HCT116 (cell line): ENCODE measurements at regions not wholly inside any gene's neighbourhood (a gene's known extent, or its start where the extent isn't known, plus 50 kb on each side); places are given as distances from the start of the nearest gene placed in this dataset.

Experiments
- CEBPB ChIP-seq: IDR thresholded peaks from 2 replicates; pipeline ENCODE4 v1.6.1; 2012; ENCODE audit warnings: low read depth
- CTCF ChIP-seq, 3 experiments: fragments of 200-600 bp in 1 of 3; sonication (generic) in 1 of 3; IDR thresholded peaks in 2 of 3; conservative IDR thresholded peaks in 1 of 3; 2 replicates each; pipeline ENCODE4 v1.5.1; 2012 to 2017; ENCODE audit warnings: low read depth in 2 of 3, low read length in 2 of 3, antibody characterized with exemption in 1 of 3, borderline replicate concordance in 1 of 3, control low read depth in 1 of 3, mild to moderate bottlenecking in 1 of 3, mixed read lengths in 1 of 3, mixed run types in 1 of 3, moderate library complexity in 1 of 3; ENCODE audit not compliant: insufficient read depth in 1 of 3
- EGR1 ChIP-seq: IDR thresholded peaks from 2 replicates; pipeline ENCODE4 v1.6.1; 2012; ENCODE audit warnings: low read depth
- EZH2 ChIP-seq: fragments of 200-600 bp; sonication (generic); IDR thresholded peaks from 2 replicates; pipeline ENCODE4 v1.6.1; 2017; ENCODE audit warnings: antibody characterized with exemption, mixed run types
- EZH2phosphoT487 ChIP-seq: fragments of 200-600 bp; IDR thresholded peaks from 2 replicates; pipeline ENCODE4 v1.6.1; 2018; ENCODE audit warnings: antibody characterized with exemption, borderline replicate concordance
- POLR2A ChIP-seq: IDR thresholded peaks from 2 replicates; pipeline ENCODE4 v1.7.0; 2011; ENCODE audit warnings: borderline replicate concordance; ENCODE audit not compliant: insufficient read depth, insufficient read length; ENCODE audit errors: extremely low read depth
- POLR2AphosphoS5 ChIP-seq: IDR thresholded peaks from 2 replicates; pipeline ENCODE4 v1.6.1; 2011; ENCODE audit warnings: mild to moderate bottlenecking, low read depth, low read length, moderate library complexity
- RAD21 ChIP-seq: IDR thresholded peaks from 2 replicates; pipeline ENCODE4 v1.6.1; 2012; ENCODE audit warnings: low read depth, mild to moderate bottlenecking
- REST ChIP-seq: IDR thresholded peaks from 2 replicates; pipeline ENCODE4 v1.6.1; 2012; ENCODE audit warnings: low read depth
- SP1 ChIP-seq: IDR thresholded peaks from 2 replicates; pipeline ENCODE4 v1.6.1; 2012; ENCODE audit warnings: low read depth
- SRF ChIP-seq: IDR thresholded peaks from 2 replicates; pipeline ENCODE4 v1.6.1; 2012; ENCODE audit warnings: low read depth
- YY1 ChIP-seq: IDR thresholded peaks from 2 replicates; pipeline ENCODE4 v1.6.1; 2011; ENCODE audit warnings: low read length, low read depth, moderate library complexity, mild to moderate bottlenecking; ENCODE audit not compliant: insufficient replicate concordance; ENCODE audit errors: extremely low read depth

- TF ChIP-seq EZH2 (no peak), SRF (no peak), EZH2phosphoT487 (no peak), CEBPB (no peak), POLR2AphosphoS5 (no peak), SP1 (no peak), CTCF (IDR thresholded peaks at IDR 0.05 in 2 of 3, conservative IDR thresholded peaks at IDR 0.05 in 1 of 3; ENCODE audit: borderline replicate concordance in 1 of 3, insufficient read depth in 1 of 3, low read depth in 2 of 3, low read length in 2 of 3) (no peak), RAD21 (no peak), POLR2A (no peak), YY1 (no peak), REST (no peak), EGR1 (no peak)
Observed at GRCh38 chr2:143893371-143893770, 626.5 kb downstream of the ZEB2 start.
